ENCODE measurements at regions not wholly inside any gene's neighbourhood (a gene's known extent, or its start where the extent isn't known, plus 50 kb on each side); places are given as distances from the start of the nearest gene placed in this dataset.
"Not testable (repeated sequence)": the region's sequence is repeated elsewhere in the genome, so short reads cannot be mapped to it uniquely, and the experiment has no call there.

GRCh38 chr2:144124882-144125281, 395.0 kb downstream of the ZEB2 start:
- DNase-seq (ENCODE audit: low spot score): no peak

- no peak for DNase-seq (ENCODE audit: low spot score)
Observed at GRCh38 chr2:144120487-144120886, 399.4 kb downstream of the ZEB2 start.

GRCh38 chr2:144117086-144117485, 402.8 kb downstream of the ZEB2 start:
- DNase-seq (ENCODE audit: low spot score): no peak

GRCh38 chr2:144115739-144116291, 404.1 kb downstream of the ZEB2 start:
- DNase-seq (ENCODE audit: low spot score): no peak

GRCh38 chr2:144114760-144115159, 405.2 kb downstream of the ZEB2 start:
- DNase-seq (ENCODE audit: low spot score): no peak

- no peak for DNase-seq (ENCODE audit: low spot score)
Observed at GRCh38 chr2:144111437-144111836, 408.5 kb downstream of the ZEB2 start.

- not testable (repeated sequence) for DNase-seq (ENCODE audit: low spot score)
Observed at GRCh38 chr2:144106104-144106503, 413.8 kb downstream of the ZEB2 start.

- no peak for DNase-seq (ENCODE audit: low spot score)
Observed at GRCh38 chr2:144102386-144102785, 417.5 kb downstream of the ZEB2 start.

- no peak for DNase-seq (ENCODE audit: low spot score)
Observed at GRCh38 chr2:144099780-144100377, 420.0 kb downstream of the ZEB2 start.

- no peak for DNase-seq (ENCODE audit: low spot score)
Observed at GRCh38 chr2:144099340-144099739, 420.6 kb downstream of the ZEB2 start.

- DNase-seq (ENCODE audit: low spot score): no peak
Observed at GRCh38 chr2:144097440-144098225, 422.3 kb downstream of the ZEB2 start.

GRCh38 chr2:144096531-144096930, 423.4 kb downstream of the ZEB2 start:
- DNase-seq (ENCODE audit: low spot score): no peak

- no peak for DNase-seq (ENCODE audit: low spot score)
Observed at GRCh38 chr2:144094408-144095151, 425.3 kb downstream of the ZEB2 start.

GRCh38 chr2:144091622-144092021, 428.3 kb downstream of the ZEB2 start:
- DNase-seq (ENCODE audit: low spot score): no peak

GRCh38 chr2:144088863-144089262, 431.1 kb downstream of the ZEB2 start:
- no peak for DNase-seq (ENCODE audit: low spot score)

GRCh38 chr2:144086965-144087364, 433.0 kb downstream of the ZEB2 start:
- DNase-seq (ENCODE audit: low spot score): no peak

GRCh38 chr2:144085016-144085415, 434.9 kb downstream of the ZEB2 start:
- DNase-seq (ENCODE audit: low spot score): no peak

- no peak for DNase-seq (ENCODE audit: low spot score)
Observed at GRCh38 chr2:144084114-144084661, 435.7 kb downstream of the ZEB2 start.

- DNase-seq (ENCODE audit: low spot score): no peak
Observed at GRCh38 chr2:144083211-144083610, 436.7 kb downstream of the ZEB2 start.

- no peak for DNase-seq (ENCODE audit: low spot score)
Observed at GRCh38 chr2:144082777-144083176, 437.1 kb downstream of the ZEB2 start.

- no peak for DNase-seq (ENCODE audit: low spot score)
Observed at GRCh38 chr2:144082327-144082726, 437.6 kb downstream of the ZEB2 start.

- DNase-seq (ENCODE audit: low spot score): no peak
Observed at GRCh38 chr2:144081272-144081671, 438.6 kb downstream of the ZEB2 start.
